Spleen (tissue), 11 donors: ENCODE measurements at regions not wholly inside any gene's neighbourhood (a gene's known extent, or its start where the extent isn't known, plus 50 kb on each side); places are given as distances from the start of the nearest gene placed in this dataset.

Source experiments
- DNase-seq: peaks from one replicate; pipeline ENCODE4 v3.0.0-alpha.2; 2020
- H3K27ac ChIP-seq, 8 donors: fragments of 200-600 bp; sonication (generic) in 7 of 8; 1 replicate in 4 of 8; 2 replicates in 4 of 8; pipeline versions ENCODE4 v1.5.0 to v1.8.0; 2016 to 2021; ENCODE audit warnings: inconsistent platforms in 4 of 8, mild to moderate bottlenecking in 4 of 8, moderate library complexity in 1 of 8
- H3K27me3 ChIP-seq, 7 donors: fragments of 200-600 bp; sonication (generic) in 6 of 7; replicated peaks in 1 of 7; 1 replicate in 4 of 7; 2 replicates in 3 of 7; pipeline versions ENCODE4 v1.5.0 to v1.8.0; 2016 to 2021; ENCODE audit warnings: inconsistent platforms in 3 of 7, mild to moderate bottlenecking in 1 of 7
- H3K36me3 ChIP-seq, 6 donors: fragments of 200-600 bp; sonication (generic) in 5 of 6; 1 replicate in 4 of 6; 2 replicates in 2 of 6; pipeline versions ENCODE4 v1.5.0 to v1.8.0; 2016 to 2021; ENCODE audit warnings: inconsistent platforms in 2 of 6
- H3K4me1 ChIP-seq, 6 donors: fragments of 200-600 bp; sonication (generic) in 5 of 6; 1 replicate in 3 of 6; 2 replicates in 3 of 6; pipeline versions ENCODE4 v1.5.0 to v1.8.0; 2016 to 2021; ENCODE audit warnings: inconsistent platforms in 3 of 6
- H3K4me3 ChIP-seq, 8 donors: fragments of 200-600 bp; sonication (generic) in 7 of 8; 1 replicate in 4 of 8; 2 replicates in 4 of 8; pipeline versions ENCODE4 v1.5.0 to v1.8.0; 2016 to 2021; ENCODE audit warnings: inconsistent platforms in 4 of 8, mild to moderate bottlenecking in 4 of 8, moderate library complexity in 2 of 8
- H3K9me3 ChIP-seq, 8 donors: fragments of 200-600 bp; sonication (generic) in 7 of 8; 1 replicate in 4 of 8; 2 replicates in 4 of 8; pipeline versions ENCODE4 v1.5.0 to v1.8.0; 2016 to 2021; ENCODE audit warnings: inconsistent platforms in 4 of 8
- CTCF ChIP-seq, 11 experiments: fragments of 200-600 bp in 7 of 11; fragments of 450-650 bp in 4 of 11; sonication (generic) in 4 of 11; IDR thresholded peaks in 8 of 11; conservative IDR thresholded peaks in 3 of 11; 1 replicate in 7 of 11; 2 replicates in 4 of 11; pipeline versions ENCODE4 v1.4.0 to v1.8.0; 2016 to 2021; ENCODE audit warnings: antibody characterized with exemption in 11 of 11, inconsistent platforms in 4 of 11, mild to moderate bottlenecking in 1 of 11
- POLR2A ChIP-seq, 3 donors: fragments of 450-650 bp; IDR thresholded peaks; one replicate each; pipeline ENCODE4 v1.5.1; 2017; ENCODE audit warnings: antibody characterized with exemption in 3 of 3, mild to moderate bottlenecking in 1 of 3
- POLR2AphosphoS5 ChIP-seq, 3 donors: sonication (generic); formaldehyde crosslinking; IDR thresholded peaks; one replicate each; pipeline ENCODE4 v1.5.1; 2017; ENCODE audit warnings: antibody characterized with exemption in 3 of 3
- WGBS, 5 donors: extraction: QIAGEN DNeasy Blood & Tissue Kit in 3 of 5; methylation state at CpG; one replicate each; pipeline versions ENCODE4 v1.1.5 to v1.1.7; 2013 to 2018; 5-methylcytosine and 5-hydroxymethylcytosine counted together
- intact Hi-C: fragments of 100-400 bp; cut with DNase I; formaldehyde crosslinking; loops from one replicate; pipeline ENCODE4 v1.15.0; 2023; ENCODE audit warnings: low total_unique reads
- donor health status: healthy with polysubstance abuse.
- donor health status: DM: no; HTN: no; CAD: no; lungs with moderate emphysema.
- donor health status: DM: no; HTN: no; CAD: no.
- donor health status: Bipolar disorder and iron deficiency.
- donor health status: healthy.
- donor health status: DM: no; HTN: no; CAD: no.
- donor health status: DM: yes; HTN: yes; CAD: no.

- Histone ChIP-seq H3K4me3 (no peak overlapping the region), H3K36me3 (no peaks in the 10 kb centered on the region), H3K9me3 (no peaks in the 10 kb centered on the region), H3K27me3 (peaks cover 0 to 6% (median 0%) of the 10 kb centered on the region in 7 donors), H3K4me1 (no peaks in the 10 kb centered on the region), H3K27ac (no peak overlapping the region)
- WGBS, 5 donors: 72 to 85% (median 76%) methylated on average over 6 of the region's 6 CpGs
- intact Hi-C loops: no loop called here
- no peak for DNase-seq
- TF ChIP-seq CTCF (IDR thresholded peaks at IDR 0.05 in 8 of 11, conservative IDR thresholded peaks at IDR 0.05 in 3 of 11) (no peak), POLR2AphosphoS5 (IDR thresholded peaks at IDR 0.05) (no peak), POLR2A (IDR thresholded peaks at IDR 0.05) (no peak)
Measured at GRCh38 chr2:108154366-108155061, 85.3 kb upstream of the SULT1C3 start.

GRCh38 chr2:108161298-108161697, 78.5 kb upstream of the SULT1C3 start:
- no peak for DNase-seq
- Histone ChIP-seq H3K9me3 (no peaks in the 10 kb centered on the region), H3K4me3 (no peak overlapping the region), H3K27ac (no peak overlapping the region), H3K36me3 (no peaks in the 10 kb centered on the region), H3K4me1 (no peaks in the 10 kb centered on the region), H3K27me3 (peaks cover 0 to 6% (median 0%) of the 10 kb centered on the region in 7 donors)
- WGBS, 5 donors: 69 to 87% (median 77%) methylated on average over 1 of the region's 1 CpG
- intact Hi-C loops: no loop called here
- no peak for TF ChIP-seq POLR2AphosphoS5 (IDR thresholded peaks at IDR 0.05)
- no peak for TF ChIP-seq POLR2A (IDR thresholded peaks at IDR 0.05)
- TF ChIP-seq CTCF (IDR thresholded peaks at IDR 0.05 in 8 of 11, conservative IDR thresholded peaks at IDR 0.05 in 3 of 11): no peak

- TF ChIP-seq POLR2AphosphoS5 (IDR thresholded peaks at IDR 0.05) (no peak), CTCF (IDR thresholded peaks at IDR 0.05 in 8 of 11, conservative IDR thresholded peaks at IDR 0.05 in 3 of 11) (no peak), POLR2A (IDR thresholded peaks at IDR 0.05) (no peak)
- intact Hi-C loops: no loop called here
- no peak overlapping the region for H3K27ac ChIP-seq
- no peaks in the 10 kb centered on the region for H3K36me3 ChIP-seq
- H3K4me1 ChIP-seq: no peaks in the 10 kb centered on the region
- peaks cover 0 to 14% (median 0%) of the 10 kb centered on the region in 7 donors for H3K27me3 ChIP-seq
- H3K9me3 ChIP-seq: no peaks in the 10 kb centered on the region
- 72 to 92% (median 88%) methylated on average over 2 of the region's 2 CpGs for WGBS, 5 donors
- DNase-seq: no peak
- no peak overlapping the region for H3K4me3 ChIP-seq
Measured at GRCh38 chr2:108164318-108164717, 75.5 kb upstream of the SULT1C3 start.

GRCh38 chr2:108165729-108166128, 74.0 kb upstream of the SULT1C3 start:
- no peak for DNase-seq
- no peaks in the 10 kb centered on the region for H3K36me3 ChIP-seq
- H3K4me3 ChIP-seq: no peak overlapping the region
- intact Hi-C loops: no loop called here
- H3K27ac ChIP-seq: no peak overlapping the region
- TF ChIP-seq POLR2A (IDR thresholded peaks at IDR 0.05): no peak
- peaks cover 0 to 18% (median 0%) of the 10 kb centered on the region in 7 donors for H3K27me3 ChIP-seq
- WGBS, 5 donors: 16 to 26% (median 21%) methylated on average over 4 of the region's 4 CpGs
- no peaks in the 10 kb centered on the region for H3K4me1 ChIP-seq
- H3K9me3 ChIP-seq: no peaks in the 10 kb centered on the region
